ENCODE measurements at regions not wholly inside any gene's neighbourhood (a gene's known extent, or its start where the extent isn't known, plus 50 kb on each side); places are given as distances from the start of the nearest gene placed in this dataset.

DNA sequence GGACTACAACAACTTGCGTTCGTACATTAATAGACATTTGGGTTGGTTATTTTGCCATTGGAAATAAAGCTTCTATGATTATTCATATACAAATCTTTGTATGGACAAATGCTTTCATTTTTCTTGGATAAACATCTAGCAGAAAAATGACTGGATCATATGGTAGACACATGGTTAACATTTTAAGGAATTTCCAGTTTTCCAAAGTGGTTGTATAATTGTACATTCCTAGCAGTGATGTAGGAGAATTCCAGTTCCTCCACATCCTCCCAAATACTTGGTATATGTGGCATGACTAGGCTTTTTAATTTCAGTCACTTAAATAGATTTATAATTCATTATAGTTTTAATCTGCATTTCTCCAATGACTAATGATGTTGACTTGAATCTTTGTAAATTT is 246.2 kb upstream of the NCAM1 start:
- TF ChIP-seq, protein P1, sequence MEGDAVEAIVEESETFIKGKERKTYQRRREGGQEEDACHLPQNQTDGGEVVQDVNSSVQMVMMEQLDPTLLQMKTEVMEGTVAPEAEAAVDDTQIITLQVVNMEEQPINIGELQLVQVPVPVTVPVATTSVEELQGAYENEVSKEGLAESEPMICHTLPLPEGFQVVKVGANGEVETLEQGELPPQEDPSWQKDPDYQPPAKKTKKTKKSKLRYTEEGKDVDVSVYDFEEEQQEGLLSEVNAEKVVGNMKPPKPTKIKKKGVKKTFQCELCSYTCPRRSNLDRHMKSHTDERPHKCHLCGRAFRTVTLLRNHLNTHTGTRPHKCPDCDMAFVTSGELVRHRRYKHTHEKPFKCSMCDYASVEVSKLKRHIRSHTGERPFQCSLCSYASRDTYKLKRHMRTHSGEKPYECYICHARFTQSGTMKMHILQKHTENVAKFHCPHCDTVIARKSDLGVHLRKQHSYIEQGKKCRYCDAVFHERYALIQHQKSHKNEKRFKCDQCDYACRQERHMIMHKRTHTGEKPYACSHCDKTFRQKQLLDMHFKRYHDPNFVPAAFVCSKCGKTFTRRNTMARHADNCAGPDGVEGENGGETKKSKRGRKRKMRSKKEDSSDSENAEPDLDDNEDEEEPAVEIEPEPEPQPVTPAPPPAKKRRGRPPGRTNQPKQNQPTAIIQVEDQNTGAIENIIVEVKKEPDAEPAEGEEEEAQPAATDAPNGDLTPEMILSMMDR (IDR thresholded peaks at IDR 0.05) = no peak
- TF ChIP-seq POLR2AphosphoS5 (IDR thresholded peaks at IDR 0.05; ENCODE audit: insufficient read depth in 1 of 2, low read depth in 1 of 2) (no peak), POLR2A (IDR thresholded peaks at IDR 0.05) (no peak)

Data from vagina (tissue), 2 donors.